ENCODE measurements at regions not wholly inside any gene's neighbourhood (a gene's known extent, or its start where the extent isn't known, plus 50 kb on each side); places are given as distances from the start of the nearest gene placed in this dataset.

GRCh38 chr2:194742706-194743105 is 914.3 kb upstream of the SLC39A10 start:
- H3K9me3 Mint-ChIP-seq = no peaks in the 10 kb centered on the region
- no peak overlapping the region for H3K4me3 Mint-ChIP-seq
- ATAC-seq = no peak
- H3K4me1 Mint-ChIP-seq = no peaks in the 10 kb centered on the region
- no peak overlapping the region for H3K27ac Mint-ChIP-seq
- no peak for DNase-seq (ENCODE audit: low spot score)
- no peaks in the 10 kb centered on the region for H3K36me3 Mint-ChIP-seq
- H3K27me3 Mint-ChIP-seq (ENCODE audit: low read depth) = no peaks in the 10 kb centered on the region
- ChIA-PET CTCF (no interaction called here), POLR2A (no interaction called here)
- no peak for TF ChIP-seq SMAD4 (CRISPR knock-in tag; IDR thresholded peaks at IDR 0.05)
- no peak for TF ChIP-seq USF2 (CRISPR knock-in tag; IDR thresholded peaks at IDR 0.05)
- TF ChIP-seq FOXP4 (CRISPR knock-in tag; IDR thresholded peaks at IDR 0.05) = no peak
- no peak for TF ChIP-seq CDX4 (CRISPR knock-in tag; IDR thresholded peaks at IDR 0.05; ENCODE audit: borderline replicate concordance)
- no peak for TF ChIP-seq ZNF416 (CRISPR knock-in tag; IDR thresholded peaks at IDR 0.05)
- no peak for TF ChIP-seq OVOL2 (CRISPR knock-in tag; IDR thresholded peaks at IDR 0.05; ENCODE audit: borderline replicate concordance)
- TF ChIP-seq USF1 (CRISPR knock-in tag; IDR thresholded peaks at IDR 0.05) = no peak
- no peak for TF ChIP-seq RELA (CRISPR knock-in tag; IDR thresholded peaks at IDR 0.05; ENCODE audit: borderline replicate concordance)
- no peak for TF ChIP-seq SMAD3 (CRISPR knock-in tag; IDR thresholded peaks at IDR 0.05; ENCODE audit: borderline replicate concordance)
- TF ChIP-seq NFATC4 (CRISPR knock-in tag; IDR thresholded peaks at IDR 0.05) = no peak
- no peak for TF ChIP-seq JUN (CRISPR knock-in tag; IDR thresholded peaks at IDR 0.05)
- no peak for TF ChIP-seq GTF2I (CRISPR knock-in tag; conservative IDR thresholded peaks at IDR 0.05)
- no peak for TF ChIP-seq HMGXB4 (CRISPR knock-in tag; IDR thresholded peaks at IDR 0.05)
- TF ChIP-seq IRF2 (CRISPR knock-in tag; IDR thresholded peaks at IDR 0.05; ENCODE audit: borderline replicate concordance, low read depth) = no peak
- no peak for TF ChIP-seq ATF2 (CRISPR knock-in tag; IDR thresholded peaks at IDR 0.05; ENCODE audit: borderline replicate concordance, low read depth)
- TF ChIP-seq CREM (CRISPR knock-in tag; IDR thresholded peaks at IDR 0.05) = no peak

- no peaks in the 10 kb centered on the region for H3K4me1 Mint-ChIP-seq
- POLR2A ChIA-PET = no interaction called here
- peaks cover 10% of the 10 kb centered on the region for H3K9me3 Mint-ChIP-seq
- TF ChIP-seq MYBL2 (CRISPR knock-in tag; IDR thresholded peaks at IDR 0.05) (no peak), ZNF423 (CRISPR knock-in tag; IDR thresholded peaks at IDR 0.05) (no peak), ZNF219 (CRISPR knock-in tag; IDR thresholded peaks at IDR 0.05; ENCODE audit: borderline replicate concordance) (no peak), SOX15 (CRISPR knock-in tag; IDR thresholded peaks at IDR 0.05) (no peak), CDX4 (CRISPR knock-in tag; IDR thresholded peaks at IDR 0.05; ENCODE audit: borderline replicate concordance) (no peak), MAX (CRISPR knock-in tag; IDR thresholded peaks at IDR 0.05) (no peak), HMGA2 (CRISPR knock-in tag; IDR thresholded peaks at IDR 0.05) (no peak), ZNF121 (CRISPR knock-in tag; IDR thresholded peaks at IDR 0.05) (no peak), PRDM15 (CRISPR knock-in tag; IDR thresholded peaks at IDR 0.05) (no peak), ZNF232 (CRISPR knock-in tag; IDR thresholded peaks at IDR 0.05) (no peak), TEAD4 (CRISPR knock-in tag; IDR thresholded peaks at IDR 0.05) (no peak)
Measured at GRCh38 chr2:194739217-194739616, 917.8 kb upstream of the SLC39A10 start.

More at GRCh38 chr2:194739217-194739616, 917.8 kb upstream of the SLC39A10 start:
- Mint-ChIP-seq H3K27me3 (ENCODE audit: low read depth) (no peaks in the 10 kb centered on the region), H3K36me3 (no peaks in the 10 kb centered on the region), H3K27ac (no peak overlapping the region), H3K4me3 (no peak overlapping the region)
- no peak for DNase-seq (ENCODE audit: low spot score)
- no peak for ATAC-seq
- CTCF ChIA-PET = no interaction called here

Data from WTC11 (cell line).